GM21447 (cell line): ENCODE measurements at regions not wholly inside any gene's neighbourhood (a gene's known extent, or its start where the extent isn't known, plus 50 kb on each side); places are given as distances from the start of the nearest gene placed in this dataset.
"Not testable (repeated sequence)": the region's sequence is repeated elsewhere in the genome, so short reads cannot be mapped to it uniquely, and the experiment has no call there.

Experiments used
- ATAC-seq: cut with Tn5 transposase; IDR thresholded peaks from one replicate; pipeline ENCODE4 v1.9.1; 2021; ENCODE audit not compliant: unreplicated experiment

DNA sequence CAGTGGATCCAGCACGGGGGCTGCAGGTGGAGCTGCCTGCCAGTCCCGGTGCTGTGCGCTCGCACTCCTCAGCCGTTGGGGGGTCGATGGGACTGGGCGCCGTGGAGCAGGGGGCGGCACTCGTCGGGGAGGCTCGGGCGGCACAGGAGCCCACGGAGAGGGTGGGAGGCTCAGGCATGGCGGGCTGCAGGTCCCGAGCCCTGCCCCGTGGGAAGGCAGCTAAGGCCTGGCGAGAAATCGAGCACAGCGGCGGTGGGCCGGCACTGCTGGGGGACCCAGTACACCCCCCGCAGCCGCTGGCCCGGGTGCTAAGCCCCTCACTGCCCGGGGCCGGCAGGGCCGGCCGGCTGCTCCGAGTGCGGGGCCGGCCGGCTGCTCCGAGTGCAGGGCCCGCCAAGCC is 52.3 kb upstream of the MARK1 start:
- not testable (repeated sequence) for ATAC-seq

- not testable (repeated sequence) for ATAC-seq
Measured at GRCh38 chr1:220475141-220475540, 52.8 kb upstream of the MARK1 start.

DNA sequence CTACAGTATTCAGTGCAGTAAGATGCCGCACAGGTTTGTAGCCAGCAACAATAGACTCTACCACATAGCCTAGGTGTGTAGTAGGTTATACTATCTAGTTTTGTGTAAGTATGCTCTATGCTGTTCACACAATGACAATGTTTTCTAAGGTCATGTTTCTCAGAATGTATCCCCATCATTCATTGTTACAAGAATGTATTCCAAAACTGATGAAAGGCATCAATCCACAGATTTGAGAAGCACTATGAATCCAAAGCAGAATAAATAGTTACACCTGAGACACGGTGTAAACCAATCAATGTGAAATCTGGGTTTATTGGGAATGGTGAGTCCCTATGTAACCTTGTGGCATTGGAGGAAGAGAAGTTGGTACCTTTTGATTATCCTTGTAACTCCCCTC is 54.5 kb upstream of the MARK1 start:
- ATAC-seq, result no peak

DNA sequence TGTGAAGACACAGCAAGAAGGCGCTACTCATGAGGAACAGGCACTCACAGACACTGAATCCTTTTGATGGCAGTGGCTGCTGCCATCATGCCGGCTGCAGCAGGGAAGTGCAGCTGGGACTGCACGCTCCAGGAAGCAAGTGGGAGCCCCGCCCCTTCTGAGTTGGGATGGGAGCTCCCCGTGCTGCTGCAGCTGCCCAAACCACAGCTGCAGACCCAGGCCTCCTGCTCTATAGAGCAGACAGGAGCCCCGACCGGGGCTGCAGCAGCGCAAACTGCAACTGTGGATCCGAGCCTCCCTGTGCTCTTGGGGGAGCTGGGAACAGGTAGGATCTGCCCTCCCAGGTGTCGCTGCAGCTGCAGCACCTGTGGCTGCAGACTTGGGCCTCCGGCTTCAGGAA is 65.2 kb upstream of the MARK1 start:
- ATAC-seq, result no peak

- ATAC-seq, result no peak
Measured at GRCh38 chr1:220458936-220459335, 69.0 kb upstream of the MARK1 start.

- ATAC-seq, result no peak
Measured at GRCh38 chr1:220457957-220458609, 69.9 kb upstream of the MARK1 start.

- ATAC-seq, result no peak
Measured at GRCh38 chr1:220455559-220455958, 72.4 kb upstream of the MARK1 start.

DNA sequence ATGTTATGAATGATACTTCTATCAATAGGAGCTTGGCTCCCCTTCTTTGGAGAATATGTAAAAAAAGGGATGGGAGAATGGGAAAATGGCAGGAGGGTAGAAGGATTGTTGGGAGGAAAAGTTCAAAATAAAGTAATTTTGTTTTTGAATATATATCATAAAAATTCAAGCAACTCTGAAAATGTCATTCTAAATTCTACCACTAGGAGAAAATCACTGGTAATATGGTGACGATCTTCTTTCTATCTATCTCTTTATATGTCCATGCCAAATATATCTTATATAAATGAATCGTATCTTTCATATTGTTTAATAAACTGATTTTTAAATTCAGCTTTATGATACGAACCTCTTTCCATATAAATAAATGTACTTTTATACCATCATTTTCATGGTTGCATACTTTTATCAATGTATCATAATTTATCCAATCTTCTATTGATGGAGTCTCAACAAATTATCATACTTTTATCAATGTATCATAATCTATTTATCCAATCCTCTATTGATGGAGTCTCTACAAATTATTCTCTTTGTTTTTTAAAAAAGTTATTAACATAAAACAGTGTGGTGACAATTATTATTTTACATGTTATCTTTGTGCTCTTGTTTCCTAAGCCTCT is 73.7 kb upstream of the MARK1 start:
- no peak for ATAC-seq

DNA sequence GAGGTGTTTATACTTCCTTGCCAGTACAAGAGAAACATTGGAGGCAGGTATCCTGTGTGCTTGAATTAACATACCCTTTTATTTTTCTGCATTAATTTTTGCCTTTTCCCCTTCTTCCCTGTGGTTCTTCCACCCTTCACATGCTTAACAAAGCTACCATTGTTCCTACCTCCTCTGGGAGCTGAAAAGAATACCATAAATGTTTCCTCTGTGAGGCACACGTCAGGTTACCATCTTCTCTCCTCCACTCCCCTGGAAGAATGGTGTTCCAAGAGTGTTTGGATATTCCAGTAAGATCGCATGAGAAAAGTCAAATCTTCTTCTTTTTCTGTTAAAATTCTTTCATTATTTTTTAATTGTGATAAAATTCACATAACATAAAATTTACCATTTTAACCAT is 74.6 kb upstream of the MARK1 start:
- no peak for ATAC-seq

GRCh38 chr1:220451532-220451931 is 76.4 kb upstream of the MARK1 start:
- ATAC-seq, result no peak

DNA sequence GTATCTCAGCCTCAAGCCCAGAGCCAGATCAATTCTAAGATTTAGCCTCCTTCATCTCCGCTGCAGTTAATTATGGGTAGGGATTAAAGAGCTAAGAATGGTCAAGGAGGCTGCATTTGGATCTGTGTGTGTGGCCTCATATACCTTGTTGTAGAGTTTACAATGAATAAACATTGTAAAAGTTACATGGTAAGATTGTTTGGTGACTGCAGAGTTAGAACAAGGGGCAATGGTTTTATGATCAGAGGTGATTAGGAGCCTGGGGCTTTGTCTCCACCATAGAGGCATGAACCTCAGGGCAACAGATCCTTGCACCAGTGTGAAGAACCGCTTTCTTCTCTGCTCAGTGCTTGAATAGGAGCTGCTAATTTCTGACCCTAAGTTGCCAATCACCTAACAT is 77.0 kb upstream of the MARK1 start:
- no peak for ATAC-seq

GRCh38 chr1:220448217-220448616 is 79.7 kb upstream of the MARK1 start:
- no peak for ATAC-seq

- not testable (repeated sequence) for ATAC-seq
Measured at GRCh38 chr1:220444586-220444985, 83.3 kb upstream of the MARK1 start.

DNA sequence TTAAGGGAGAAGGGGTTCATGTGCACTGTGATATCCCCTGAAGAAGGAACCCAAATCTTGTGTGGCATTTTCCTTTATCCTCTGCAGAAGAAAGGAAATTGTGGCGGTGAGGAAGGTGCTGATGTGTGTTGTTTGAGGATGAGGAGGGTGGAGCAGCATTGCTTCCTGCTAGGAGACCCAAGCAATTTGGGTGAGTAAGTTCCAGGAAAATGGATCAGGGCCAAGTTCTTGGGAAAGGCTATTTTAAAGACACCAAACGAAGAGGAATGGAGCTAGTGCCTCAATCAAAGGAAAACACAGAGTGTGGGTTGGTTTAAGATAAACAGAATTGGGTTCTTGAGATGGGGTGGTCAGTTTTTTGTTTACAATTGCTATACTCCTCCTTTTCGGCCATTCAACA is 86.7 kb upstream of the MARK1 start:
- no peak for ATAC-seq

DNA sequence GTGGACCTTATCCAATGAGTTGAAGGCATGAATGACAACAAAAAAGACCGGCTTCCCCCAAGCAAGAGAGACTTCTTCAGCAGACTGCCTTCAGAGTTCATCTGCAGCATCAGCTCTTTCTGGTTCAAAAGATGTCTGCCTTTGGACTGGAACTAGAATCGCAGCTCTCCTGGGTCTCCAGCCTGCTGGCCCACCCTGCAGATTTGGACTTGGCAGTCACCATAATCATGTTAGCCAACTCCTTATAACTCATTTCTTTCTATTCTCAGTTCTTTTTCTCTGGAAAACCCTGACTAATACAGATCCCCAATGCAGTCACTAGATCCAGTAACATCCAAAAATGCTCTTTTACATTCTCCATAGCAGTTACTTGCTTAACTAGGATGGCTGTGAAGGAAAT is 89.2 kb upstream of the MARK1 start:
- ATAC-seq, result no peak

DNA sequence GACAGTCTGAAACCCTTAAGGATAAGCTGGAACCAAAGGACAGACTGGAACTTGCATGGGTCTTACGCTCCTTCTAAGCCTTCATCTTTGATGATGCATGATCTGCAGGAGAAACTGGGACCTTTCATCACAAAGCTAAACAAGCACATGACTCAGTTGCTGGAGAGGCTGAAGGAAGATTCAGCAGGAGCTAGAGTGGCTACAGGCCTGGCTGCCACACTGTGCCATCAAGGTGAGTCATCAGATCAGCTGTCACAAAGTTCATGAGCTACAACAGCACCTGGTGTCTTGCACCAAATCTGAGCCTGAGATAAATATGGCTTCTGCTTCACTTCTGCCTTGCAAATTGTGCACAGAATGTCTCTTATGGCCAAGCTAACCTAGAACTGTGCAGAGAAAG is 95.5 kb upstream of the MARK1 start:
- no peak for ATAC-seq

DNA sequence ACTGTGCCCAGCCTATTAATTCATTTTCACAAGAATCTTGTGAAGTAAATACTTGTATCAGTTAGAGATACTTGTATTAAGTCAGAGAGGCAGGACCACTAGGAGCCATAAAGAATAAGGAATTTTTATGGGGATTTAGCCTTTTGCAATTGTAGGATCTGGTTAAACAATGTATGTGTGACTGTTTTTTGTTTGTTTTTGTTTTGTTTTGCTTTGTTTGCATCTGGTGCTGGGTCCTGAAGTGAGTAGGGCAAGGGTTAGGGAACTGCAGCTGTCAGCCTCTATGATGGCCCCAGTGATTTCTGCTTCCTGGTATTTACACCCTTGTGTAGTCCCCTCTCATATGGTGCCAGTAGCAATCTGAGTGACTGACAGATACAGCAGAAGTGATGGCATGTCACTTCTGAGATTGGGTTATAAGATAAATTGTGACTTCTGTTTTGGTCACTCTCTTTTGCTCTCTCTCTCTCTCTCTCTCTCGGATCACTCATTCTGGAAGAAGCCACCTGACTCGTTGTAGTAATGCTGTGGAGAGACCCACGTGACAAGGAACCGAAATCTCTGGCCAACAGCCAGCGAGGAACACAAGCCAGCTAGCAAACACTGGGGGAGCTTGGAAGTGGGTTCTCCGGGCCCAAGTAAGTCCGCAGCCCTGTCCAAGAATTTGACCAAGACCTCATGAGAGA is 96.2 kb upstream of the MARK1 start:
- ATAC-seq, result no peak

DNA sequence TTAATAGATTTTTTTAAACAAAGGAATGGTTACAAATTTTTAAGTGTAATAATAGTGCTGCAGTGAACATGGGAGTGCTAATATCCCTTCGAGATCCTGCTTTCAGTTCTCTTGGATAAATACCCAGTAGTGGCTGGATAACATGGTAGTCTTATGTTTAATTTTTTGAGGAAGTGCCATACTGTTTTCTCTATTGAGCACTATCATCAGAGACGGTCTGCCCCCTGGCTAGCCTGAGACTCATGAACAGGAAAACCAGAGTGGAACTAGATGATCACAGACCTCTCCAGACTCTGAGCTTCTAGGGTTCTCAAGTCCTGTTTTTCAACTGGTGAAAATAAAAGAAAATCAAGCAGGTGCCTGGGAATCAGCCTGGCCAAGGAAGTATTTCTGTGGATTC is 97.3 kb upstream of the MARK1 start:
- no peak for ATAC-seq

DNA sequence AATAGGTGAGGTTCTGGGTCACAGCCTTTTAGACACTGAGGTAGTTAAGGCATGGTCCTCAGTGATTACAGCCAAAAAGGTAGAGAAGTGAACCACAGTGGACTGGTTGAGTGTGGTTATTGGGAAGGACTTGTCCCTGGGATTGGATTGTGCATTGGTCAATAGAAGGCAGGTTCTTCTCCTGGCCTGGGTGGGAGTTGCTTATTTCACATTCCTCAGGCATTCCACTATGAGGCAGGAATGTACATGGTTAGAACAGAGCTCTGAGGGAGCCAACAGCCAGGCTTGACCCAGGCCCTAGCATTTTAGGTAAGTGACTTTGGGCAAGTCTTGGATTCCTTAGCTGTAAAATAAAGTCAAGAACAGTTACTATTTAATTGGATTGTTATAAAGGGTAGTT is 97.9 kb upstream of the MARK1 start:
- ATAC-seq, result no peak

- ATAC-seq, result no peak
Measured at GRCh38 chr1:220426989-220427388, 100.9 kb upstream of the MARK1 start.

DNA sequence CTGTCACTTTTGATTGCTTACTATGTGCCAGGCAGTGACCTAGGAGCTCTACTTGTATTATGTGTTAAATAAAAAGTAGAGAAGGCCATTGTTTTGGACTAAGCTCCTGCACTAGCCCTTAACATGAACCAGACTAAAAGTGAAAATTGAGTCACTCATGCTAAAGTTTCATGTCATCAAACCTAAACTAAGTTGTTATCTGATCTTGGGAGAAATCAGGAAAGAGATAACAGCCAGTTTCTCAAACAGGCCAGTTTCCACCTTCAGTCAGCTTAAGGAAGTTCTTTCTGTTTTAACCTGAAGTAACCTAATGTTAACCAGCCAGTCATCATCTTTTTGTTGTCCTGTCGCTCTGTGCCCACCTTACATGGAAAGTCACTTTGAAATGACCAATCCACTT is 102.1 kb upstream of the MARK1 start:
- ATAC-seq, result no peak

- ATAC-seq, result no peak
Measured at GRCh38 chr1:220421508-220421907, 106.4 kb upstream of the MARK1 start.

GRCh38 chr1:220420726-220421125 is 107.2 kb upstream of the MARK1 start:
- ATAC-seq, result no peak
